ENCODE measurements at regions not wholly inside any gene's neighbourhood (a gene's known extent, or its start where the extent isn't known, plus 50 kb on each side); places are given as distances from the start of the nearest gene placed in this dataset.

- DNase-seq (ENCODE audit: low read depth), result no peak
- no peak for TF ChIP-seq CTCF (IDR thresholded peaks at IDR 0.05; ENCODE audit: insufficient read depth, low read depth, low read length)
- H3K4me3 ChIP-seq (ENCODE audit: low read depth, low read length), result no peak overlapping the region
Observed at GRCh38 chr18:46397174-46397573, 259.8 kb downstream of the LOXHD1 start.

GRCh38 chr18:46398005-46398404 is 259.0 kb downstream of the LOXHD1 start:
- no peak for TF ChIP-seq CTCF (IDR thresholded peaks at IDR 0.05; ENCODE audit: insufficient read depth, low read depth, low read length)
- H3K4me3 ChIP-seq (ENCODE audit: low read depth, low read length), result no peak overlapping the region
- no peak for DNase-seq (ENCODE audit: low read depth)

- TF ChIP-seq CTCF (IDR thresholded peaks at IDR 0.05; ENCODE audit: insufficient read depth, low read depth, low read length), result no peak
- no peak for DNase-seq (ENCODE audit: low read depth)
- H3K4me3 ChIP-seq (ENCODE audit: low read depth, low read length), result no peak overlapping the region
Observed at GRCh38 chr18:46398625-46399024, 258.4 kb downstream of the LOXHD1 start.

DNA sequence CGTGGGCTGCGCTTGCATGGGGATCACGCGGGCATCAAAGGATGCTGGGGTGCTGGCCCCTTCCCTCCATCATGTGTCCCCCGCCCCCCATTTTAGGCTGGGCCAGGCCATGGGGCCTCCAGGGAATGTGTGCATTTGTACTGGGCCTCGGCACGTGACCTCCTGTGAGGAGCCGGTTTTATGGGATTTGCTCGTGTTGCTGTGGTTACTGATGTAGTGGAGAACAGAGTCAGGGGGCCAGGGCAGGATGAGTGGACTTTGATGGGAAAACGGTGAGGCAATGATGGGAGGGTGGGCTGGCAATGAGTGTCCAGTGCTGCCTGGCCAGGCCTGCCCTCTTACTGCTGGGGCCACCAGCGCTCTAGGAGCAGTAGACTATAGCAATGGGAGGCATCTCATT is 257.7 kb downstream of the LOXHD1 start:
- no peak for DNase-seq (ENCODE audit: low read depth)
- H3K4me3 ChIP-seq (ENCODE audit: low read depth, low read length), result no peak overlapping the region
- no peak for TF ChIP-seq CTCF (IDR thresholded peaks at IDR 0.05; ENCODE audit: insufficient read depth, low read depth, low read length)

DNA sequence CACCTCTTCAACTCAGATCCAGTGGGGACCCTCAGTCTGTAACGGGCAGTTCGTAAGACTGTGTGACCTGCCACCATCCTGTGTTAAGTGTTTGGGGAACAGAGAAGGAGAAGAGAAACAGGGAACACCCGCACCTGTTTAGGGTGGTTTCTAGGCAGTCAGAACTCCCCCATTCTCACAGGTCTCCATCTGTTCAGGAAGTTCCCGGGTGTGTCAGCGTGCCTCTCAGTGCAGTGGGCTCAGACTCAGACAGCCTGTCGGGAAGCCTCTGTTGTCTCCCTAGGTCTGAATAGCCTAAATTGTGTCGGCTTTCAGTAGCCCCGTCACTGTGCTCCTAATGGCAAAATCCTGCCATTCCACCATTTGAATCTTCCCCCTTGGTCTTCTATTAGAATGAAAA is 256.6 kb downstream of the LOXHD1 start:
- TF ChIP-seq CTCF (IDR thresholded peaks at IDR 0.05; ENCODE audit: insufficient read depth, low read depth, low read length), result no peak
- DNase-seq (ENCODE audit: low read depth), result no peak
- no peak overlapping the region for H3K4me3 ChIP-seq (ENCODE audit: low read depth, low read length)

DNA sequence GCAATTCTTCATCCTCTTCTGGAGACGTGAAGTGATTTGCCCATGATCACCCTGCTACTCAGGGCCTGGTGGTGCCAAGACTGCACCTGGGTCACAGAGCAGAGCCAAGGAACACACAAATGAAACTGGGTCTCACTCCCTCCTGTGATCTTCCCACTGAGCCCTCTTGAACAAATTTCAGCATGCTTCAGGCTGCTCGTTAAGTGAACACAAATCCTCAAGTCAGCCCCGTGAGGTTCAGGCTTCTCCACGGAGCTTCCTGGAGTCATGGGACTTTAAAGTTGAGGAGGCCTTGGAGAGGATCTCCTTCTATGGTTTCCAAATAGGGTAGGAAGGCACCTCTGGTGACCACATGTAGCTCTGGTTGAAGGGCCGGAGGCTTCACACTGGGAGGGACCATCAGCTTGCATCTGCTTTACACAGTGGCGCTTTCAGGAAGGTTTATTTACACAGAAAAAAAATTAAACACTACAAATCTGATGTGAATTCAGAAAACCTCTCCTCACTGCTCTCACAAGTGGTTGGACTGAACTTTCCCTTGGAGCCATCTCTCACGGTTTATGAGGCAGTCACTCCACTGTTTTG is 255.4 kb downstream of the LOXHD1 start:
- no peak for TF ChIP-seq CTCF (IDR thresholded peaks at IDR 0.05; ENCODE audit: insufficient read depth, low read depth, low read length)
- no peak overlapping the region for H3K4me3 ChIP-seq (ENCODE audit: low read depth, low read length)
- peak; percentile 16 for DNase-seq (ENCODE audit: low read depth)

DNA sequence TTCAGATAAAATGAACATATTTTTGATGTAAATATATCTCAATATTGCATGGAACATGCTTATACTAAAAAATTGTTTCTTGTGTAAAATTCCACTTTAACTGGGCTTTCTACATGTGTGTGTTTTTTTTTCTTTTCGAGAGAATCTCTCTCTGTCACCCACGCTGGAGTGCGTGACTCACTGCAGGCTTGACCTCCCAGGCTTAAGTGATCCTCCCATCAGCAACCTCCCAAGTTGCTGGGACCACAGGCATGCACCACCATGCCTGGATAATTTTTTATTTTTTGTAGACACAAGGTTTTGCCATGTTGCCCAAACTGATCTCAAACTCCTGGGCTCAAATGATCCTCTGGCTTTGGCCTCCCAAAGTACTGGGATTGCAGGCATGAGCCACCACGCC is 254.6 kb downstream of the LOXHD1 start:
- peak; percentile 38 for DNase-seq (ENCODE audit: low read depth)
- TF ChIP-seq CTCF (IDR thresholded peaks at IDR 0.05; ENCODE audit: insufficient read depth, low read depth, low read length), result no peak

More for the DNA sequence above, 254.6 kb downstream of the LOXHD1 start:
- no peak overlapping the region for H3K4me3 ChIP-seq (ENCODE audit: low read depth, low read length)
